Nephron progenitor cell (in vitro differentiated cells): ENCODE measurements at regions not wholly inside any gene's neighbourhood (a gene's known extent, or its start where the extent isn't known, plus 50 kb on each side); places are given as distances from the start of the nearest gene placed in this dataset.

ENCODE experiments used
- DNase-seq: peaks from one replicate; pipeline ENCODE4 v3.0.0; 2021
- H3K27ac Mint-ChIP-seq: 2 replicates; pipeline ENCODE4 v1.8.0; 2021; ENCODE audit warnings: mild to moderate bottlenecking, moderate library complexity, mixed read lengths
- H3K27me3 Mint-ChIP-seq: 2 replicates; pipeline ENCODE4 v1.8.0; 2021; ENCODE audit warnings: mild to moderate bottlenecking, low read depth, mixed read lengths; ENCODE audit not compliant: poor library complexity
- H3K36me3 Mint-ChIP-seq: 2 replicates; pipeline ENCODE4 v1.8.0; 2021; ENCODE audit warnings: low read depth, mixed read lengths
- H3K4me1 Mint-ChIP-seq: 2 replicates; pipeline ENCODE4 v1.8.0; 2021; ENCODE audit warnings: mixed read lengths
- H3K4me3 Mint-ChIP-seq: 2 replicates; pipeline ENCODE4 v1.8.0; 2021; ENCODE audit warnings: mild to moderate bottlenecking, moderate library complexity, mixed read lengths
- H3K9me3 Mint-ChIP-seq: 2 replicates; pipeline ENCODE4 v1.8.0; 2021; ENCODE audit warnings: mild to moderate bottlenecking, moderate library complexity, mixed read lengths
- CTCF ChIP-seq: fragments of 200-600 bp; sonication (generic); IDR thresholded peaks from 2 replicates; pipeline ENCODE4 v1.5.0; 2021; ENCODE audit warnings: antibody characterized with exemption

GRCh38 chr2:57180678-57181077 is 865.9 kb upstream of the VRK2 start:
- H3K9me3 Mint-ChIP-seq, result no peaks in the 10 kb centered on the region
- TF ChIP-seq CTCF, result no peak
- no peaks in the 10 kb centered on the region for H3K36me3 Mint-ChIP-seq
- no peaks in the 10 kb centered on the region for H3K4me1 Mint-ChIP-seq
- no peaks in the 10 kb centered on the region for H3K27me3 Mint-ChIP-seq
- no peak for DNase-seq
- H3K27ac Mint-ChIP-seq, result no peak overlapping the region
- no peak overlapping the region for H3K4me3 Mint-ChIP-seq

DNA sequence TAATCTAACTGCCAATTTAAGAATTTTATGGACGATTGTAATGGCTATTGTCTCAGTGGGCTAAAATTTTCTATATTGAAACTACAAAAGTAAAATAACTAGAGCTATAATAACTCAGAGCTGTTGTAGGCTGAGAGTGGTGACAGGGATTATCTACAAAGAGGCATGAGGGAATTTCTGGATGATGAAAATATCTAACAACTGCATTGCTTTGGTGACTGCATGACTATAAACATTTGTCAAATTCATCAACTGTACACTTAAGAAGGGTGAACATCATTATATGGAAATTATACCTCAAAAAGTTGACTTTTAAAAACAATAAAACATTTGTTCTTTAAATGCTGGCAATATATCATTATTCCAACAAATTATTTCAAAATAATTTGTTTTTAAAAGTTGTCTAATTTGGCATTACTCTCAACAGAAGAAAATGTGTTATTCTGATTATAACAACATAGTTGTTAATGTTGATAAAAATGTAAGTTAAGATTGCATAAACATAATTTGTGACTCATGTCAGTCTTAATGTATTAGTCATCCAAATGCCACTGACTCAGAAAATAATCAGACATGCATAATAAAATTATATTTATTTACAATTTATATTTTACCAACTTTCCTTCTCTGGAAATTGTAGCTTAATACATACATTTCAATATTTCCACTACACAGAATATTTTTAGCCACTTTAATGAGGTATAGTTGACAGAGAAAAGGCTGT is 865.1 kb upstream of the VRK2 start:
- H3K4me3 Mint-ChIP-seq, result no peak overlapping the region
- no peaks in the 10 kb centered on the region for H3K36me3 Mint-ChIP-seq
- no peak overlapping the region for H3K27ac Mint-ChIP-seq
- no peaks in the 10 kb centered on the region for H3K4me1 Mint-ChIP-seq
- DNase-seq, result no peak
- no peak for TF ChIP-seq CTCF
- no peaks in the 10 kb centered on the region for H3K27me3 Mint-ChIP-seq
- H3K9me3 Mint-ChIP-seq, result no peaks in the 10 kb centered on the region

DNA sequence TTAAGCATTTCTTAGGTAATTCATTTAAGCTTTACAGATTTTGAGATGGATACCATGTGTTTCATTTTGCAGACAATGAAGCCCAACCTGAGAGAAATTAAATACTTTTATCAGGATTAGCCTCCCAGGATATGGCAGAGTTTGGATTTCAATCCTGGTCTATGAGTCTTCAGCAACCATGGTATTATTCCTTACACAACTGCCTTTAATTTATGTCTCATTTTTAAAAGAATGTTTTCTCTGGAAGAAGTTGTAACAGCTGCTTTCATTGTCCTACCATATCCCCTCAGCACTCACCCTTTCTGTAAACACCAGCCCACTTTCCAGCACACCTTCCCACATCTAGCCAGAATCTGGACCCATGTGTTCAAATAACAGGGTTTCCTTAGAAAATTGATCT is 863.7 kb upstream of the VRK2 start:
- no peaks in the 10 kb centered on the region for H3K36me3 Mint-ChIP-seq
- no peak overlapping the region for H3K4me3 Mint-ChIP-seq
- DNase-seq, result no peak
- no peaks in the 10 kb centered on the region for H3K27me3 Mint-ChIP-seq
- no peak overlapping the region for H3K27ac Mint-ChIP-seq
- no peak for TF ChIP-seq CTCF
- no peaks in the 10 kb centered on the region for H3K9me3 Mint-ChIP-seq
- no peaks in the 10 kb centered on the region for H3K4me1 Mint-ChIP-seq

DNA sequence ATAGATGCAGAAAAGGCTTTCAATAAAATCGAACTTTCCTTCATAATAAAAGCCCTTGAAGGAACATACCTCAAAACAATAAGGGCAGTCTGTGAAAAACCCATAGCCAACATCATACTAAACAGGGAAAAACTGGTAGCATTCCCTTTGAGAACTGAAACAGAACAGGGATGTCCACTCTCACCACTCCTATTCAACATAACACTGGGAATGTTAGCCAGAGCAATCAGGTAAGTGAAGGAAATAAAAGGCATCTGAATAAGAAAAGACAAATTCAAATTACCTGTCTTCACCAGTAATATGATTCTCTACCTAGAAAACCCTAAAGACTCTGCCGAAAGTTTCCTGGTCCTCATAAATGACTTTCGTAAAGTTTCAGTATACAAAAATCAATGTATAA is 861.0 kb upstream of the VRK2 start:
- Mint-ChIP-seq H3K9me3 (no peaks in the 10 kb centered on the region), H3K4me3 (no peak overlapping the region), H3K4me1 (no peaks in the 10 kb centered on the region), H3K27me3 (no peaks in the 10 kb centered on the region), H3K36me3 (no peaks in the 10 kb centered on the region), H3K27ac (no peak overlapping the region)
- no peak for DNase-seq
- no peak for TF ChIP-seq CTCF

GRCh38 chr2:57190007-57190406 is 856.6 kb upstream of the VRK2 start:
- no peak for DNase-seq
- no peak overlapping the region for H3K4me3 Mint-ChIP-seq
- no peaks in the 10 kb centered on the region for H3K27me3 Mint-ChIP-seq
- H3K36me3 Mint-ChIP-seq, result no peaks in the 10 kb centered on the region
- no peak overlapping the region for H3K27ac Mint-ChIP-seq
- H3K9me3 Mint-ChIP-seq, result peaks cover 3% of the 10 kb centered on the region
- no peaks in the 10 kb centered on the region for H3K4me1 Mint-ChIP-seq
- TF ChIP-seq CTCF, result no peak

- H3K4me3 Mint-ChIP-seq, result no peak overlapping the region
- H3K27ac Mint-ChIP-seq, result no peak overlapping the region
- no peaks in the 10 kb centered on the region for H3K36me3 Mint-ChIP-seq
- peaks cover 3% of the 10 kb centered on the region for H3K27me3 Mint-ChIP-seq
- no peak for TF ChIP-seq CTCF
- no peaks in the 10 kb centered on the region for H3K9me3 Mint-ChIP-seq
- H3K4me1 Mint-ChIP-seq, result peaks cover 7% of the 10 kb centered on the region
- DNase-seq, result no peak
Measured at GRCh38 chr2:57199663-57200062, 846.9 kb upstream of the VRK2 start.
